SK-N-SH treated with all-trans-retinoic acid at 6 μM for 48 hours (cell line): ENCODE measurements at regions not wholly inside any gene's neighbourhood (a gene's known extent, or its start where the extent isn't known, plus 50 kb on each side); places are given as distances from the start of the nearest gene placed in this dataset.

ENCODE experiments used
- ESRRG ChIP-seq: fragments of 250-450 bp; sonication (Bioruptor Pico); IDR thresholded peaks from 2 replicates; pipeline ENCODE4 v1.6.1; 2021; ENCODE audit warnings: mild to moderate bottlenecking
- GLIS3 ChIP-seq: fragments of 250-450 bp; sonication (Bioruptor Pico); IDR thresholded peaks from 2 replicates; pipeline ENCODE4 v1.5.0; 2020; ENCODE audit warnings: mild to moderate bottlenecking, moderate library complexity
- ISL1 ChIP-seq: fragments of 250-450 bp; sonication (Bioruptor Pico); IDR thresholded peaks from 2 replicates; pipeline ENCODE4 v2.1.2; 2022; ENCODE audit warnings: mild to moderate bottlenecking, moderate library complexity
- SNAI2 ChIP-seq: fragments of 250-450 bp; sonication (Bioruptor Pico); IDR thresholded peaks from 2 replicates; pipeline ENCODE4 v1.5.0; 2020; ENCODE audit warnings: mild to moderate bottlenecking, moderate library complexity
- TCF4 ChIP-seq: fragments of 250-450 bp; sonication (Bioruptor Pico); IDR thresholded peaks from 2 replicates; pipeline ENCODE4 v1.8.0; 2021; ENCODE audit warnings: mild to moderate bottlenecking, moderate library complexity, borderline replicate concordance
- TOX ChIP-seq: fragments of 250-450 bp; sonication (Bioruptor Pico); IDR thresholded peaks from 2 replicates; pipeline ENCODE4 v1.8.0; 2021; ENCODE audit warnings: mild to moderate bottlenecking, moderate library complexity, borderline replicate concordance
- ZNF565 ChIP-seq: fragments of 450-650 bp; formaldehyde crosslinking; conservative IDR thresholded peaks from 2 replicates; pipeline ENCODE4 v1.5.0; 2020; ENCODE audit warnings: low read depth, mild to moderate bottlenecking, moderate library complexity
- ZNF8 ChIP-seq: fragments of 450-650 bp; formaldehyde crosslinking; IDR thresholded peaks from 2 replicates; pipeline ENCODE4 v1.5.0; 2020; ENCODE audit warnings: mild to moderate bottlenecking, moderate library complexity
- TF ChIP-seq, protein P1 (sequence below): fragments of 250-450 bp; sonication (Bioruptor Pico); IDR thresholded peaks from 2 replicates; pipeline ENCODE4 v1.8.0; 2020; ENCODE audit warnings: mild to moderate bottlenecking, moderate library complexity, borderline replicate concordance
- TF ChIP-seq, protein P2 (sequence below): fragments of 250-450 bp; sonication (Bioruptor Pico); IDR thresholded peaks from 2 replicates; pipeline ENCODE4 v1.8.0; 2021; ENCODE audit warnings: low read depth, mild to moderate bottlenecking, moderate library complexity, borderline replicate concordance
- TF ChIP-seq, protein P3 (sequence below): fragments of 250-450 bp; sonication (Bioruptor Pico); IDR thresholded peaks from 2 replicates; pipeline ENCODE4 v1.5.0; 2020; ENCODE audit warnings: mild to moderate bottlenecking, moderate library complexity

DNA sequence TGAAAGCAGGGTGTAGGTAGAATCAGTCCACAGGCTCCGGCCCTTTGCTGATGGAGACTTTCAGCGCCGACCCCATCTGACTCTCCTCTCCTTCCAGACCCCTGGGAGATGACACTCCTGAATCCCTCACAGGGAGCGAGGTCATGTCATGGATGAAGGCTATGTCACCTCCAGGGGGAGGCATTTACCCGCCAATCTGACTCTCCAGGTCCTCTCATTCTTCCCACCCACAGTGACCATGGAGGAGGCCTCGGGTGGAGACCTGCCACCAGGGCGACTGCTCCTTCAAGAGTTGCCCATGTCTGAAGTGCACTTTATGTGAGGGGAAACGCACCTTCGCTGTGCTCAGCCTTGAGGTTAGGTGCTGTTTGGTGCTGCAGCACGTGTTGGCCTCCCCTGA, 112.7 kb downstream of the KLF13 start:
- TF ChIP-seq ESRRG (CRISPR knock-in tag) (no peak), TCF4 (CRISPR knock-in tag) (no peak), ZNF8 (CRISPR knock-in tag) (no peak), GLIS3 (no peak), ZNF565 (no peak), SNAI2 (CRISPR knock-in tag) (no peak), ISL1 (CRISPR knock-in tag) (no peak), TOX (CRISPR knock-in tag) (no peak)
- TF ChIP-seq, protein P1, sequence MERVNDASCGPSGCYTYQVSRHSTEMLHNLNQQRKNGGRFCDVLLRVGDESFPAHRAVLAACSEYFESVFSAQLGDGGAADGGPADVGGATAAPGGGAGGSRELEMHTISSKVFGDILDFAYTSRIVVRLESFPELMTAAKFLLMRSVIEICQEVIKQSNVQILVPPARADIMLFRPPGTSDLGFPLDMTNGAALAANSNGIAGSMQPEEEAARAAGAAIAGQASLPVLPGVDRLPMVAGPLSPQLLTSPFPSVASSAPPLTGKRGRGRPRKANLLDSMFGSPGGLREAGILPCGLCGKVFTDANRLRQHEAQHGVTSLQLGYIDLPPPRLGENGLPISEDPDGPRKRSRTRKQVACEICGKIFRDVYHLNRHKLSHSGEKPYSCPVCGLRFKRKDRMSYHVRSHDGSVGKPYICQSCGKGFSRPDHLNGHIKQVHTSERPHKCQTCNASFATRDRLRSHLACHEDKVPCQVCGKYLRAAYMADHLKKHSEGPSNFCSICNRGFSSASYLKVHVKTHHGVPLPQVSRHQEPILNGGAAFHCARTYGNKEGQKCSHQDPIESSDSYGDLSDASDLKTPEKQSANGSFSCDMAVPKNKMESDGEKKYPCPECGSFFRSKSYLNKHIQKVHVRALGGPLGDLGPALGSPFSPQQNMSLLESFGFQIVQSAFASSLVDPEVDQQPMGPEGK (CRISPR knock-in tag), result no peak
- TF ChIP-seq, protein P2, sequence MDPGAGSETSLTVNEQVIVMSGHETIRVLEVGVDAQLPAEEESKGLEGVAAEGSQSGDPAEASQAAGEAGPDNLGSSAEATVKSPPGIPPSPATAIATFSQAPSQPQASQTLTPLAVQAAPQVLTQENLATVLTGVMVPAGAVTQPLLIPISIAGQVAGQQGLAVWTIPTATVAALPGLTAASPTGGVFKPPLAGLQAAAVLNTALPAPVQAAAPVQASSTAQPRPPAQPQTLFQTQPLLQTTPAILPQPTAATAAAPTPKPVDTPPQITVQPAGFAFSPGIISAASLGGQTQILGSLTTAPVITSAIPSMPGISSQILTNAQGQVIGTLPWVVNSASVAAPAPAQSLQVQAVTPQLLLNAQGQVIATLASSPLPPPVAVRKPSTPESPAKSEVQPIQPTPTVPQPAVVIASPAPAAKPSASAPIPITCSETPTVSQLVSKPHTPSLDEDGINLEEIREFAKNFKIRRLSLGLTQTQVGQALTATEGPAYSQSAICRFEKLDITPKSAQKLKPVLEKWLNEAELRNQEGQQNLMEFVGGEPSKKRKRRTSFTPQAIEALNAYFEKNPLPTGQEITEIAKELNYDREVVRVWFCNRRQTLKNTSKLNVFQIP (CRISPR knock-in tag), result no peak
- TF ChIP-seq, protein P3, sequence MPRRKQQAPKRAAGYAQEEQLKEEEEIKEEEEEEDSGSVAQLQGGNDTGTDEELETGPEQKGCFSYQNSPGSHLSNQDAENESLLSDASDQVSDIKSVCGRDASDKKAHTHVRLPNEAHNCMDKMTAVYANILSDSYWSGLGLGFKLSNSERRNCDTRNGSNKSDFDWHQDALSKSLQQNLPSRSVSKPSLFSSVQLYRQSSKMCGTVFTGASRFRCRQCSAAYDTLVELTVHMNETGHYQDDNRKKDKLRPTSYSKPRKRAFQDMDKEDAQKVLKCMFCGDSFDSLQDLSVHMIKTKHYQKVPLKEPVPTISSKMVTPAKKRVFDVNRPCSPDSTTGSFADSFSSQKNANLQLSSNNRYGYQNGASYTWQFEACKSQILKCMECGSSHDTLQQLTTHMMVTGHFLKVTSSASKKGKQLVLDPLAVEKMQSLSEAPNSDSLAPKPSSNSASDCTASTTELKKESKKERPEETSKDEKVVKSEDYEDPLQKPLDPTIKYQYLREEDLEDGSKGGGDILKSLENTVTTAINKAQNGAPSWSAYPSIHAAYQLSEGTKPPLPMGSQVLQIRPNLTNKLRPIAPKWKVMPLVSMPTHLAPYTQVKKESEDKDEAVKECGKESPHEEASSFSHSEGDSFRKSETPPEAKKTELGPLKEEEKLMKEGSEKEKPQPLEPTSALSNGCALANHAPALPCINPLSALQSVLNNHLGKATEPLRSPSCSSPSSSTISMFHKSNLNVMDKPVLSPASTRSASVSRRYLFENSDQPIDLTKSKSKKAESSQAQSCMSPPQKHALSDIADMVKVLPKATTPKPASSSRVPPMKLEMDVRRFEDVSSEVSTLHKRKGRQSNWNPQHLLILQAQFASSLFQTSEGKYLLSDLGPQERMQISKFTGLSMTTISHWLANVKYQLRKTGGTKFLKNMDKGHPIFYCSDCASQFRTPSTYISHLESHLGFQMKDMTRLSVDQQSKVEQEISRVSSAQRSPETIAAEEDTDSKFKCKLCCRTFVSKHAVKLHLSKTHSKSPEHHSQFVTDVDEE (CRISPR knock-in tag), result no peak
